ENCODE measurements at regions not wholly inside any gene's neighbourhood (a gene's known extent, or its start where the extent isn't known, plus 50 kb on each side); places are given as distances from the start of the nearest gene placed in this dataset.

- ChIA-PET CTCF (interaction anchor here (0.9 kb wide), 1 partner anchor 446 kb away, joined by 4 read pairs; no protein-coding TSS in a partner anchor), POLR2A (no interaction called here)
- Histone ChIP-seq H3K27ac (ENCODE audit: extremely low read depth, low read depth, low read length) (no peak overlapping the region), H3K4me3 (ENCODE audit: low read depth, low read length) (no peak overlapping the region), H3K9me3 (ENCODE audit: control insufficient read depth, insufficient read depth, low read depth, low read length) (no peaks in the 10 kb centered on the region), H3K36me3 (ENCODE audit: control insufficient read depth in 2 of 2, insufficient read depth in 1 of 2, low read length in 2 of 2) (no peaks in the 10 kb centered on the region), H3K4me1 (ENCODE audit: control insufficient read depth, insufficient read depth, low read length) (no peaks in the 10 kb centered on the region)
- TF ChIP-seq GFI1B (tag by site-specific recombination; IDR thresholded peaks at IDR 0.05) (no peak), ZBTB26 (tag by site-specific recombination; optimal IDR thresholded peaks at IDR 0.05) (no peak), GLI2 (tag by site-specific recombination; IDR thresholded peaks at IDR 0.05; ENCODE audit: borderline replicate concordance, low read depth) (no peak), ZNF302 (tag by site-specific recombination; IDR thresholded peaks at IDR 0.05; ENCODE audit: low read depth) (no peak), BCL11B (tag by site-specific recombination; IDR thresholded peaks at IDR 0.05; ENCODE audit: low read depth) (no peak)
Measured at GRCh38 chr5:173479711-173480110, 136.7 kb downstream of the BOD1 start.

- ChIA-PET CTCF (no interaction called here), POLR2A (no interaction called here)
- Histone ChIP-seq H3K36me3 (ENCODE audit: control insufficient read depth in 2 of 2, insufficient read depth in 1 of 2, low read length in 2 of 2) (no peaks in the 10 kb centered on the region), H3K4me1 (ENCODE audit: control insufficient read depth, insufficient read depth, low read length) (no peaks in the 10 kb centered on the region), H3K27ac (ENCODE audit: extremely low read depth, low read depth, low read length) (no peak overlapping the region), H3K4me3 (ENCODE audit: low read depth, low read length) (no peak overlapping the region), H3K9me3 (ENCODE audit: control insufficient read depth, insufficient read depth, low read depth, low read length) (no peaks in the 10 kb centered on the region)
- TF ChIP-seq ZBTB8A (tag by site-specific recombination; IDR thresholded peaks at IDR 0.05) = no peak
- TF ChIP-seq ZNF692 (tag by site-specific recombination; IDR thresholded peaks at IDR 0.05) = no peak
- no peak for TF ChIP-seq ZNF677 (tag by site-specific recombination; IDR thresholded peaks at IDR 0.05)
- no peak for TF ChIP-seq SP7 (tag by site-specific recombination; IDR thresholded peaks at IDR 0.05)
- no peak for TF ChIP-seq ZNF529 (tag by site-specific recombination; IDR thresholded peaks at IDR 0.05; ENCODE audit: insufficient replicate concordance)
- TF ChIP-seq ZNF248 (tag by site-specific recombination; IDR thresholded peaks at IDR 0.05) = no peak
- TF ChIP-seq ZNF155 (tag by site-specific recombination; IDR thresholded peaks at IDR 0.05) = no peak
- TF ChIP-seq ZNF24 (tag by site-specific recombination; IDR thresholded peaks at IDR 0.05) = no peak
- no peak for TF ChIP-seq ZNF266 (tag by site-specific recombination; IDR thresholded peaks at IDR 0.05; ENCODE audit: low read depth)
- TF ChIP-seq HOXD13 (CRISPR knock-in tag; IDR thresholded peaks at IDR 0.05; ENCODE audit: borderline replicate concordance) = no peak
- no peak for TF ChIP-seq ZNF221 (tag by site-specific recombination; IDR thresholded peaks at IDR 0.05; ENCODE audit: borderline replicate concordance)
Measured at GRCh38 chr5:173477345-173478040, 139.0 kb downstream of the BOD1 start.

GRCh38 chr5:173475780-173476179 lies 140.7 kb downstream of the BOD1 start:
- CTCF ChIA-PET = interaction anchor here (0.6 kb wide), 1 partner anchor 1353 kb away, joined by 4 read pairs; no protein-coding TSS in a partner anchor
- POLR2A ChIA-PET = no interaction called here
- Histone ChIP-seq H3K9me3 (ENCODE audit: control insufficient read depth, insufficient read depth, low read depth, low read length) (no peaks in the 10 kb centered on the region), H3K4me3 (ENCODE audit: low read depth, low read length) (no peak overlapping the region), H3K27ac (ENCODE audit: extremely low read depth, low read depth, low read length) (no peak overlapping the region), H3K36me3 (ENCODE audit: control insufficient read depth in 2 of 2, insufficient read depth in 1 of 2, low read length in 2 of 2) (no peaks in the 10 kb centered on the region), H3K4me1 (ENCODE audit: control insufficient read depth, insufficient read depth, low read length) (no peaks in the 10 kb centered on the region)
- TF ChIP-seq WT1 (tag by site-specific recombination; IDR thresholded peaks at IDR 0.05) = no peak
- TF ChIP-seq ZNF571 (tag by site-specific recombination; IDR thresholded peaks at IDR 0.05) = no peak
- no peak for TF ChIP-seq ZBTB10 (tag by site-specific recombination; IDR thresholded peaks at IDR 0.05)
- no peak for TF ChIP-seq ZBTB6 (tag by site-specific recombination; IDR thresholded peaks at IDR 0.05)
- no peak for TF ChIP-seq ZNF114 (tag by site-specific recombination; IDR thresholded peaks at IDR 0.05)
- no peak for TF ChIP-seq HOXA7 (CRISPR knock-in tag; IDR thresholded peaks at IDR 0.05; ENCODE audit: borderline replicate concordance)
- no peak for TF ChIP-seq MEIS1 (CRISPR knock-in tag; IDR thresholded peaks at IDR 0.05; ENCODE audit: borderline replicate concordance)
- TF ChIP-seq ZNF76 (tag by site-specific recombination; IDR thresholded peaks at IDR 0.05; ENCODE audit: borderline replicate concordance, low read depth) = no peak
- TF ChIP-seq HOXD13 (CRISPR knock-in tag; IDR thresholded peaks at IDR 0.05; ENCODE audit: borderline replicate concordance) = no peak
- no peak for TF ChIP-seq ZNF792 (tag by site-specific recombination; IDR thresholded peaks at IDR 0.05)
